ENCODE measurements at regions not wholly inside any gene's neighbourhood (a gene's known extent, or its start where the extent isn't known, plus 50 kb on each side); places are given as distances from the start of the nearest gene placed in this dataset.

DNA sequence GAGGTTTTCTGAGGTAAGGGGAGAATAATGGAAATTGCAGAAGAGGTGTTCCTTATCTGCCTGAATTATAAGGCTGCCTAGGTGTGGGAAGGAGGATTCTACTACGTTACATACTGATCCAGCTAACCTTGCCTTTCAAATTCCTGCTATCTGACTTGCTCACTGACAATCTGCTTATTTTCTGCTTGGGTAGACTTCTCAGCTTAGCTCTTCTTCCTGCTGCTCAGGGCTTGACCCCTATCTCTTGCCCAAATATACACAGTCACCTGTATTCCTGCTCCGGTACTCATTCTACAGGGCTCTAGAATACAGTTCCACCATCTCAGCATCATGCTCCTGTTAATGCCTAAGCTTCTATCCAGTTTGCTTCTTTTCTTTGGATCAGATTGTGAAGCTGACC is 1607.6 kb downstream of the OLFM4 start:
- DNase-seq (ENCODE audit: low spot score) = no peak
- CTCF ChIA-PET (ENCODE audit: unreplicated experiment) = no interaction called here
- intact Hi-C loops (cut with micrococcal nuclease; ENCODE audit: unreplicated experiment) = no loop called here

DNA sequence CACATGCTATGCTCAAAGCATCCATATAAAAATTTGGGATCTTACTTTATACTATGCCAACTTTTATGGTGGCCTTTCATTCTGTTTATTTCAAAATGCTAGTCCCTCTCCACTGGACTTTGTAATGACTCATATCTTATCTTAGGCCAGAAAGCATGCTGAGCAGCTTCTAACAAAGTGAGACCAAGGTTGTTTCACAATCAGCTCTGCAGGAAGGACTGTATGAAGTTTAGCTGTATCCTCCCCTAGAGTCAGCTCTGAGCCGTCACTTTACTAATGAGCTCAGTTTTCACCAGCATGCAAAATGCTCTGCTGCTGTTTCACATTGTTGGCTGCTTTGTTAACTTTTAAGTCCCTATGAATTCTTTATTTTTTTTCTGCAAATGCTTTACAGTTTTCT is 1608.8 kb downstream of the OLFM4 start:
- POLR2A ChIA-PET = interaction anchor here (0.7 kb wide), 2 partner anchors 524 to 1785 kb away, joined by 3 to 5 read pairs; no protein-coding TSS in a partner anchor
- H3K4me2 ChIP-seq (ENCODE audit: low read length) = no peak overlapping the region
- no peaks in the 10 kb centered on the region for H3K4me1 ChIP-seq (ENCODE audit: insufficient read depth, low read length, poor library complexity, severe bottlenecking)
- DNase-seq (ENCODE audit: low spot score) = no peak
- no peak overlapping the region for H2AFZ ChIP-seq (ENCODE audit: low read length)
- intact Hi-C loops (cut with micrococcal nuclease; ENCODE audit: unreplicated experiment) = no loop called here
- H3K36me3 ChIP-seq (ENCODE audit: insufficient read depth, low read length) = no peaks in the 10 kb centered on the region
- no peaks in the 10 kb centered on the region for H3K9me3 ChIP-seq (ENCODE audit: low read length)
- no peaks in the 10 kb centered on the region for H3K79me2 ChIP-seq (ENCODE audit: insufficient read depth, low read depth, low read length)
- CTCF ChIA-PET (ENCODE audit: unreplicated experiment) = no interaction called here
- TF ChIP-seq EZH2phosphoT487 (IDR thresholded peaks at IDR 0.05; ENCODE audit: borderline replicate concordance, low read depth, low read length) = no peak
- TF ChIP-seq, protein P1, sequence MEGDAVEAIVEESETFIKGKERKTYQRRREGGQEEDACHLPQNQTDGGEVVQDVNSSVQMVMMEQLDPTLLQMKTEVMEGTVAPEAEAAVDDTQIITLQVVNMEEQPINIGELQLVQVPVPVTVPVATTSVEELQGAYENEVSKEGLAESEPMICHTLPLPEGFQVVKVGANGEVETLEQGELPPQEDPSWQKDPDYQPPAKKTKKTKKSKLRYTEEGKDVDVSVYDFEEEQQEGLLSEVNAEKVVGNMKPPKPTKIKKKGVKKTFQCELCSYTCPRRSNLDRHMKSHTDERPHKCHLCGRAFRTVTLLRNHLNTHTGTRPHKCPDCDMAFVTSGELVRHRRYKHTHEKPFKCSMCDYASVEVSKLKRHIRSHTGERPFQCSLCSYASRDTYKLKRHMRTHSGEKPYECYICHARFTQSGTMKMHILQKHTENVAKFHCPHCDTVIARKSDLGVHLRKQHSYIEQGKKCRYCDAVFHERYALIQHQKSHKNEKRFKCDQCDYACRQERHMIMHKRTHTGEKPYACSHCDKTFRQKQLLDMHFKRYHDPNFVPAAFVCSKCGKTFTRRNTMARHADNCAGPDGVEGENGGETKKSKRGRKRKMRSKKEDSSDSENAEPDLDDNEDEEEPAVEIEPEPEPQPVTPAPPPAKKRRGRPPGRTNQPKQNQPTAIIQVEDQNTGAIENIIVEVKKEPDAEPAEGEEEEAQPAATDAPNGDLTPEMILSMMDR (conservative IDR thresholded peaks at IDR 0.05; ENCODE audit: low read length) = no peak
- H4K20me1 ChIP-seq (ENCODE audit: insufficient read depth, low read length) = no peaks in the 10 kb centered on the region
- H3K4me3 ChIP-seq (ENCODE audit: low read depth, low read length, poor library complexity, severe bottlenecking) = no peak overlapping the region
- no peak overlapping the region for H3K27ac ChIP-seq (ENCODE audit: low read depth, low read length, poor library complexity, severe bottlenecking)
- no peaks in the 10 kb centered on the region for H3K9me2 ChIP-seq (ENCODE audit: insufficient read depth, low read length)
- no TSS peak for BruUV-seq (replicated peaks)

More for the DNA sequence above, 1607.6 kb downstream of the OLFM4 start:
- POLR2A ChIA-PET = no interaction called here
- no peak overlapping the region for H3K27ac ChIP-seq (ENCODE audit: low read depth, low read length, poor library complexity, severe bottlenecking)
- H3K36me3 ChIP-seq (ENCODE audit: insufficient read depth, low read length) = no peaks in the 10 kb centered on the region
- no peak overlapping the region for H3K4me2 ChIP-seq (ENCODE audit: low read length)
- no peaks in the 10 kb centered on the region for H3K4me1 ChIP-seq (ENCODE audit: insufficient read depth, low read length, poor library complexity, severe bottlenecking)
- H3K79me2 ChIP-seq (ENCODE audit: insufficient read depth, low read depth, low read length) = no peaks in the 10 kb centered on the region
- H4K20me1 ChIP-seq (ENCODE audit: insufficient read depth, low read length) = no peaks in the 10 kb centered on the region
- no peak overlapping the region for H2AFZ ChIP-seq (ENCODE audit: low read length)
- H3K4me3 ChIP-seq (ENCODE audit: low read depth, low read length, poor library complexity, severe bottlenecking) = no peak overlapping the region
- H3K9me2 ChIP-seq (ENCODE audit: insufficient read depth, low read length) = no peaks in the 10 kb centered on the region
- BruUV-seq (replicated peaks) = no TSS peak
- no peaks in the 10 kb centered on the region for H3K9me3 ChIP-seq (ENCODE audit: low read length)
- TF ChIP-seq, protein P1 (conservative IDR thresholded peaks at IDR 0.05; ENCODE audit: low read length) = no peak
- no peak for TF ChIP-seq EZH2phosphoT487 (IDR thresholded peaks at IDR 0.05; ENCODE audit: borderline replicate concordance, low read depth, low read length)

DNA sequence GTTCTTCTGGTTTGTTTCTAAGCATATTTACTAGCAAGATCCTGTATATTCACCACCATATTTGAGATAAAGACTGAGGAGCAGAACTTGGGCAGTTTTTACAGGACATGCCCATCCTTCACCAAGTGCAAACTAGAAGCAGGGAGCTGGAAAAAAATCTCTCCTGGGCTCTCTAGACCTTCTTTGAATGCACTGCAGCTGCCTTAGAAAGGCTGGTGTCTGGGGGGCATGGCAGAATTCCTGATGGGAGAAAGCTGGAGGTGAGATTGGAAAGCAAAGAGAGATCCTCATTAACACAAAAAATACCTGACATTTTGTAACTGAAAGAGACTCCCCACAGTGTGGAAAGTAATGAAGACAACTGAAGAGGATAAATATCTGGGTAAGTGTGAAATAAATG is 1612.1 kb downstream of the OLFM4 start:
- CTCF ChIA-PET (ENCODE audit: unreplicated experiment) = no interaction called here
- Histone ChIP-seq H3K4me1 (ENCODE audit: insufficient read depth, low read length, poor library complexity, severe bottlenecking) (no peaks in the 10 kb centered on the region), H3K27ac (ENCODE audit: low read depth, low read length, poor library complexity, severe bottlenecking) (no peak overlapping the region), H3K4me3 (ENCODE audit: low read depth, low read length, poor library complexity, severe bottlenecking) (no peak overlapping the region), H3K4me2 (ENCODE audit: low read length) (no peak overlapping the region), H3K9me2 (ENCODE audit: insufficient read depth, low read length) (no peaks in the 10 kb centered on the region), H3K9me3 (ENCODE audit: low read length) (no peaks in the 10 kb centered on the region), H3K36me3 (ENCODE audit: insufficient read depth, low read length) (no peaks in the 10 kb centered on the region), H2AFZ (ENCODE audit: low read length) (no peak overlapping the region), H4K20me1 (ENCODE audit: insufficient read depth, low read length) (no peaks in the 10 kb centered on the region), H3K79me2 (ENCODE audit: insufficient read depth, low read depth, low read length) (no peaks in the 10 kb centered on the region)
- BruUV-seq (replicated peaks) = no TSS peak
- TF ChIP-seq, protein P1 (conservative IDR thresholded peaks at IDR 0.05; ENCODE audit: low read length) = no peak
- POLR2A ChIA-PET = interaction anchor here (0.6 kb wide), 1 partner anchor 166 kb away, joined by 3 read pairs; no protein-coding TSS in a partner anchor
- DNase-seq (ENCODE audit: low spot score) = no peak
- intact Hi-C loops (cut with micrococcal nuclease; ENCODE audit: unreplicated experiment) = no loop called here
